Activated T-cell treated with anti-CD3 and anti-CD28 coated beads for 4 hours (primary cell): ENCODE measurements at regions not wholly inside any gene's neighbourhood (a gene's known extent, or its start where the extent isn't known, plus 50 kb on each side); places are given as distances from the start of the nearest gene placed in this dataset.
"Not testable (repeated sequence)": the region's sequence is repeated elsewhere in the genome, so short reads cannot be mapped to it uniquely, and the experiment has no call there.

ENCODE experiments used
- DNase-seq: peaks from one replicate; pipeline ENCODE4 v3.0.0-alpha.2; 2020

DNA sequence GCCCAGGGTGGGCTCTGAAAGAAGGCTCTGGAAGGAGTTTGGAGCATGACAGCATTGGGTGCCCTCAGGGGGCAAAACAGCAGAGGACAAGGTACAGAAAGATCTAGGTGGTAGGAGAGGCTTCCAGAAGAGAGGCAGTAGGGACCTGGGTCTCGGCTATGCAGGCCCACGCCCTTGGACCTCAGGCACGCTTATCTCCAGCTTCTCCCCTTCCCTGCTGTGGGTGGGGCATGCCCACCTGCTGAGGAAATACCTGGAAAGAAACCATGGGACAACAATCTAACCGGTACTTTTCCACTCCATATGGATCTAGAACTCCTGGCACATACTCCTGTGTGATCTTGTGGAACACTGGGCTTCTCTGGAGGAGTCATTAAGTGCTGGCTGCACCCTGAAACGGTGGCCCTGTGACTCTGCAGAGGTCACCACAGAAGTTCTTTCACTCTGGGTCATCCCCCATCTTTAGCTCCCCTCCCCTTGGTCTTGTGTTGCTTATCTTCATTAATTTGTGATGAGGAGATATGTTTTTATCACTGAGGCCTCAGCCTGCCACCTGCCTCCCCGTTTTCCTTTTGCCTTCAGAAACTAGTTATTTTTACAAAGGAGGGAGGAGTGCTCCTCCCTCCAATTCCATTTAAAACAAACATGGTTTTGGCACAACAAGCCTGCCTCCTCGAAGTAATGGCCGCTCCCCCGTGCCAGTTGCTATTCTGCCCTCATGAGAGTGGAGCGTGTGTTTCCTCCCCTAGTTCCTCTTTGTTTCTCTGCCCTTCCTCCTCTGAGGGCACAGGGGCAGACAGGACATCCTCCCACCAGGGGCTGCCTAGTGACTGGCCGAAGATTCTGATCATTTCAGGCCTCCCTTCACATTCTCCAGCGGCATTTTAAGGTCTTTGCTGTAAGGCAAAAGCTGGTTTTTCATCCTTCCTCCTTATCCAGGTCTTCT, 78.0 kb upstream of the ATP5PO start:
- DNase-seq, result no peak

DNA sequence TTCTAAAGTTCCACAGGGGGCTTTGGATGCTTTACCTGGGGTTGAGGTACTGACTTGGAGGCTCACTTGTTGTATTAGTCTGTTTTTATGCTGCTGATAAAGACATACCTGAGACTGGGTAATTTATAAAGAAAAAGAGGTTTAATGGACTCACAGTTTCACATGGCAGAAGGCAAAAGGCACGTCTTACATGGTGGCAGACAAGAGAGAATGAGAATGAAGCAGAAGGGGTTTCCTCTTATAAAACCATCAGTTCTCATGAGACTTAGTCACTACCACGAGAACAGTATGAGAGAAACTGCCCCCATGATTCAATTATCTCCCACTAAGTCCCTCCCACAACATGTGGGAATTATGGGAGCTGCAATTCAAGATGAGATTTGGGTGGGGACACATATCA, 76.8 kb upstream of the ATP5PO start:
- not testable (repeated sequence) for DNase-seq

DNA sequence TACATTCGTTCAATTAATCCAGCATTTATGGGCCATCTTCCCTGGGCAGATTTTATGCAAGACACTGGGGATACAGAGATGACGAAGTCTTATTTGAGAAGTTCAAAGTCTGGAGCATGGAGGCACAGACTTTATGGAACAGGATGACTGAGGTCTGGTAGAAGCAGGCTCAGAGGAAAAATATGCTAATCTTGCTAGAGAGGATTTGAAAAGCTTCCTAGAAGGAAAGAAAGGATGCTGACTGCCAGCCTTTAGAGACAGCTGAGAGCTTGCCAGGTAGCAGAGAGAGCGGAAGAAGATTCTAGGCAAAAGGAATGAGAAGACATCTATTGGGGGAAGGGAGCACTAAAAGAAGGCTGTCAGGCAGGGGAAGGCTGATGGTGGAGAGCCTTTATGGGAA, 75.5 kb upstream of the ATP5PO start:
- DNase-seq, result no peak

DNA sequence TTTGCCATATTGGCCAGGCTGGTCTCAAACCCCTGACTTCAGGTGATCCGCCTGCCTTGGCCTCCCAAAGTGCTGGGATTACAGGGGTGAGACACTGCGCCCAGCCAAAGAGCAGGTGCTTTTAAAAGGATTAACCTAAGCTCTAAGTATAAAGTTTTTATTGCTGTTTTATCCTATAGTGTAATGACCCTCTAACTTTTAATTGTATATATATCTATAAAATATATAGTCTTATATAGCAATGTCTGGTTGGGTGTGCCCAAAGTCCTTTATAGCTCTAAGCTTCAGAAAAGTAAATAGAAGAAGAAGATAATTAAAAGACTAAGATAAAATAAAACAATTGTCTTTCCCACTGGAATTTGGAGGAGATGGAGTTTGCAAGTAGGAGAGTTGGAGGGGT, 73.8 kb upstream of the ATP5PO start:
- DNase-seq, result no peak

DNA sequence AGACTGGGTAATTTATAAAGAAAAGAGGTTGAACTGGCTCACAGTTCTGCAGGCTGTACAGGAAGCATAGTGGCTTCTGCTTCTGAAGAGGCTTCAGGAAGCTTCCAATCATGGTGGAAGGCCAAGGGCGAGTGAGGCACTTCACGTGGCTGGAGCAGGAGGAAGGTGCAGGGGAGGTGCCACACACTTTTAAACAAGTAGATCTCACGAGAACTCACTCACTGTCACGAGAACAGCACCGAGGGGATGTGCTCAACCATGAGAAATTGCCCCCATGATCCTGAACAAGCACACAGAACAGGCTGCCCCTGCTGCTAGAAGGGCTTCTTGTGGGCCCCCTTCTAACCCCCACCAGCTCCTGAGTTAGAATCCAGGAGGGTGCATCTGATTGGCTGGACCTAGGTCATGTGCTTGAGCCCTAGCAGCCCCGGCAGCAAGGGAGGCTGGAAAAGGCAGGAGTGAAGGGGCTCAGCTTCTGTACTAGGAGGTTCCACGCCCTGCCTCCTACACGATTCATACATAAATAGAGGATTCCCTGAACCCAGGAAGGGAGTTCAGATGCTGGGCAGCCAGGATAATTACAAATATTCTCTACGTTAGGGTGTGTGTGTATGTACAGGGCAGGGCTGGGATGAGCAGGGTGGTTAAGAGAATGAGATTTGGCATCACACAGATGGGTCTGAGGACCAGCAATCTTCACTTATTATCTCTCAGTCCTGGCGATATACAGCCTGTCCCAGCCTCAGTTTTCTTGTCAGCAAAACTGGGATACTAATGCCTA, 72.8 kb upstream of the ATP5PO start:
- no peak for DNase-seq

DNA sequence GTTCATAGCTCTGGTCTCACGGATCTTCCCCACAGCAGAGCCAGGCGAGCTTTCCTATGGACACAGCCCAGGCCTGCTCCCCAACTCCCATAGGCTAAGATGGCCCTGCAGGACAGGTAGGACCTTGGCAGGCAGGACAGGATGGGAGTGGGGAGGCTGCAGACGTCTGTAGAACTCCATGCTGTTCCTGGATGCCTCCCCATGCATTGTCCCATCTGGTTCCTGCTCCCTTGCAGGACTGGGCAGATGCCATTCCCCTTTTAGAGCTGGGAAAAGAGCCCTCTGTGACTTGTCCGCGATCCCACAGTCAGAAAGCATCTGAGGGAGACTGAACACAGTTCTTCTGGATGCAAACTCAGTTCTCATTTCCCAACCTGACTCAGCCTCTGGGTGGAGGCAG, 71.9 kb upstream of the ATP5PO start:
- DNase-seq, result no peak

DNA sequence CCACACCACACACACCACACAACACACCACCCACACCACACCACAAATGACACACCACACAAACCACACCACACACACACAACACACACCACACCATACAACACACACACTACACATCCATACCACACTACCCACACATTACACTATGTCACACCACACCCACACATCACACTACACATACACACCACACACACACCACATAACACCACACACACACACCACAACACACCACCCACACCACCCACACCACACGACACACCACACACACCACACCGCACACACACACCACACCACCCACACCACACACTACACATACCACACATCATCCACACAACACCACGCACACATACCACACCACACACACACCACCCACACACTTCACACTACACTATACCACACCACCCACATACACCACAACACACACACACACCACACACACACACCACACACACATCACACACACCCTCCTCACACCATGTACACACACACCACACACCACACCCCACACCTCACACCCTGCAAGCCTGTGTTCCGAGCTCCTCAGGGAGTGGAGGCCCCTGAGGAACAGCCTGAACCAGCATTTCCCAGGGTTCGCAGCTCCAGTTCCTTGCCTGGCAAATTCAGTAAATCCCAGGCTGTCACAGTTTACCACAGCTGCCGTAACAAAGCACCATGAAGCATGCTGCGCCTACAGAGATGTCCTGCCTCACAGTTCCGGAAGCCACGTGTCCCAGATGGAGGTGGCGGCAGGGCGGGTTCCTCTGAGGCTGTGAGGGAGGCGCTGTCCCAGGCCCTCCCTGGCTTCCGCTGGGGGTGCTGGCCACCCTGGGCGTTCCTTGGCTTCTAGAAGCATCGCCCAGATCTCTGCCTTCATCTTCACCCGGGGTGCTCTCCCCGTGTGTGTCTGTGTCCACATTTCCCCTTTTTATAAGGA, 69.8 kb upstream of the ATP5PO start:
- no peak for DNase-seq

DNA sequence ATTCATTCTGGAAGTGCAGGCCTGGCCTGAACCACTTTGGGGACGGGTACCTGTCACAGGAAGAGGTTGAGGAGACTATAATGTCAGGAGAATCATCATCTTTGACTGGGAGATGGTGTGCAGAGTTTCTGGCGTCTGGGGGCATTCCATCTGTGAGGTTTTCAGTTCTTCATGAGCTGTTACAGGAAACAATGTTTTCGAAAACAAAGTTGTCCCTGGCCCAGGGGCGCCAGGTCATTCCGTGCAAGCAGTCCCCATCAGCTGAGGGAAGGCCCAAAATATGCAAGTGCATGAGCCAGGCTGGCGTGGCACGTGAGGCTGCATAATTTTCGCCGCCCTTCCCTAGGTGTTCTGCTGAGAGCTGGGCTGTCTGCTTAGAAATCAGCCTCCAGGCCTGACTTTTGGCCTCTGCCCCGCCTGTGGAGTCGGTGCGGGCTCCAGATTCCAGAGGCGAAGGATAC, 68.4 kb upstream of the ATP5PO start:
- no peak for DNase-seq

DNA sequence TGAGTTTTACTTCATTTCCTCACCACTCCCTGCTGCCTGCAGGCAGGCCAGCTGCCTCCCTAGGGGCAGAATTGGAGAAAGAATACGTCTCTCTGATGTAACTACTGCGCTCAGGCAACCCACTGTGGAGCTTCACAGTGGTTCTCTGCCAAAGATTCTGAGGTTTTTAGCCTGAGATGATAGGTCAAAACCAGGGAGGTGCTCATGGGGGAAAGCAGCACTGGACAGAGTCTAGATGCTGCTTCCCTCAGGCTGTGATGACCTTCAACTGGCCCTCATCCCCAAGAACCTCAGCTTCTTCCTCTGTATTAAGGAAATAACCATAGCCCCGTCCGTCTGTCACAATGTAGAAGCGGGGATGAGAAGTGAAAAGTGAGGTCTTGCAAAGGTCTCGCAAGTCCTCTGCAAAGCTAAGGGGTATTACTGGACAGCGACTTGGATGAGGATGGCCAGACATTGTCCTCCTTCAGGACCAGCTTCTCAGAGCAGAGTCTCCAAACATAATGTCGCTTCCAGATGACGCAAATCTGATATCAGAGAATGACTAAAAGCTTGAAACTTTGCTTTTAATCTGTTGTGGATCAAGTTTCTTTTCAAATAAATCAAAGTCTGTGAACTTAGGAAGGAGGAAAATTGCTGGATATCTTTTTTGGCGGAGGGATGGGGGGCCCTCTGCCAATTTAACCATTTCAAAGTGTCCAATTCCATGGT, 65.9 kb upstream of the ATP5PO start:
- DNase-seq, result no peak

DNA sequence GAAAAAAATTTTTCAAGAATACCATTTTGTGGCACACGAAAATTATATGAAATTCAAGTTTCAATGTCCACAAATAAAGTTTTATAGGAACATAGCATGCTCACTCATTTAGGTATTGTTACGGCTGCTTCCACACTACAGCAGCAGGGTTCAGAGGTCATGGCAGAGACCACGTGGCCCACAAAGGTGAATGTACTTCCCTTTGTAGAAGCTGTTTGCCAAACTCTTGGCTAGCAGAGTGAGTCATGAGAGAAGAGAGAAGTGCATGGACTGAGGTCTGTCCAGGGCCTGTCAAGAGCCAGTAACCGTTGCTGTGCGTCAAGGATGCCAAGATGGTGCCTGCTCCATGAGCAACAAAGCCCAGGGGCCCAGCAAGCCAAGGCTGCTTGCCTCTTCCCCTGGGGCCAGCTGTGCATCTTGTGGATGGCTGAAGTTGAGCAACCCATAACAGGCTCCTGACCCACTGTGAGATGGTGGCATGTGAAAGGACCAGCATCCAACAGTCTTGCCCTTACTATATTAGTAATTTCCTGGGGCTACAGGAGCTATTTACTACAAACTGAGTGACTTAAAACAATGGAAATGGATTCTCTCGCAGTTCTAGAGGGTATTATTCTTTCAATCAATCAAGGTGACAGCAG, 64.8 kb upstream of the ATP5PO start:
- DNase-seq, result no peak

DNA sequence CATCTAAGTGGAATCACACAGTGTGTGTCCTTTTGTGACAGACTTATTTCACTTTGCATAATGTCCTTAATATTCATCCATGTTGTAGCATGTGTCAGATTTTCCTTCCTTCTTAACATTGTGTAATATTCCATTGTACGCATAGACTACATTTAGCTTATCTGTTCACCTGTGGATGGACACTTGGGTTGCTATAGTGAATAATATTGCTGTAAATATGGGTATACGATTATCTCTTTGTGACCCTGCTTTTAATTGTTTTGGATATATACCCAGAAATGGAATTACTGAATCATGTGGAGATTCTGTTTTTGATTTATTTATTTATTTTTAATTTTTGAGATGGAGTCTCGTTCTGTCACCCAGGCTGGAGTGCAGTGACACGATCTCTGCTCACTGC, 63.0 kb upstream of the ATP5PO start:
- DNase-seq, result no peak

DNA sequence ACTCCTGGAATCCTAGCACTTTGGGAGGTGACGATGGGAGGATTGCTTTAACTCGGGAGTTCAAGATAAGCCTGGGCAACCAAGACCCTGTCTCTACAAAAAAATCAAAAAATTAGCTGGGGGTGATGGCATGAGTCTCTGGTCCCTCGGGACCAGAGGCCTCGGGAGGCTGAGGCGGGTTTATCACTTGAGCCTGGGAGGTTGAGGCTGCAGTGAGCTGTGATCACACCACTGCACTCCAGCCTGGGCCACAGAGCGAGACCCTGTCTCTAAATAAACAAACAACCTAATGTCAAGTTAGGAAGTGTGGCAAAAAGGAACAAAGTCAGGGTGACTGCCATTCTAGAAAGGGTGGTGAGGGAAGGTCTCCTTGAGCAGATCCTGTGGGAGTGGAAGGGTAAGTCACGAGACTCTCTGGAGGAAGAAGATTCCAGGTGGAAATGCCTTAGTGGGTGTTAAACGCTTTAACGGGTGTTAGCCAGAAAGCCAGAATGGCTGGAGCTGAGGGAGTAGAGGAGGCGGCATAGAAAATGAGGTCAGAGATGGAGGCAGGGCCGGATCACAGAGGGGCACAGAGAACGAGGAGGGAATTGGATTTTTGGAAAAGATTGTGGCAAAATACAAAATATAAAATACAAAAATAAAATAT, 62.2 kb upstream of the ATP5PO start:
- DNase-seq, result no peak

DNA sequence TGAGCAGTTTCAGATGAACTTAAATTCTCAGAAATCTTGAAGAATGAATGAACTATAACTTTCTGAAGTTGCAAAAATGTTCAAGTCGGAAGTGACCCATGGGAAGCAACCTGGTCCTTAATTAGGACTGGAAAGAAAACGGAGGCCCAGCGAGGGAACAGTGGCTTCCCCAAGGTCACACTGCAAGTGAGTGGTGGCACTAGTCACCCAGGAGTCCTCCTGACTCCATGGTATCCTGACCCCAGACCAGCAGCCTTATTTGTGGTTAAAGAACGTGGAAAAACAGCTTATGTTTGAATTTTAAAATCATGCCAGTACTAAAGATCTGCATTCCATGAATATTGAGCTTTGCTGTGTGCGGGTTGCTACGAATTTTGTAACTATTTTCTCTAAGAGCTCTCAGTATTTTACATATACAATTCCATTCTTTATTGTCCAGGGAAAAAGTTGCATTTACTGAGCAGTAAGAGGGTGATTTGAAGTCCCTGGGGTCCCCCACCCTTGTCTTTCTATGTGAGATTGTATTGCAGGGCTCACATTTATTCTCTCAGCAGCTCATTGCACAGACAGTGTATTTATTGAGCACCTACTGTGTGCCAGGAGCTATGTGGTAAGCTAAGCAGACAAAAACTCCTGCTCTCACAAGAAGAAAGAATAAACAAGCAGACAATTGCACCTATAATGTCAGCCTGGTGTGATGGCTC, 61.6 kb upstream of the ATP5PO start:
- no peak for DNase-seq

DNA sequence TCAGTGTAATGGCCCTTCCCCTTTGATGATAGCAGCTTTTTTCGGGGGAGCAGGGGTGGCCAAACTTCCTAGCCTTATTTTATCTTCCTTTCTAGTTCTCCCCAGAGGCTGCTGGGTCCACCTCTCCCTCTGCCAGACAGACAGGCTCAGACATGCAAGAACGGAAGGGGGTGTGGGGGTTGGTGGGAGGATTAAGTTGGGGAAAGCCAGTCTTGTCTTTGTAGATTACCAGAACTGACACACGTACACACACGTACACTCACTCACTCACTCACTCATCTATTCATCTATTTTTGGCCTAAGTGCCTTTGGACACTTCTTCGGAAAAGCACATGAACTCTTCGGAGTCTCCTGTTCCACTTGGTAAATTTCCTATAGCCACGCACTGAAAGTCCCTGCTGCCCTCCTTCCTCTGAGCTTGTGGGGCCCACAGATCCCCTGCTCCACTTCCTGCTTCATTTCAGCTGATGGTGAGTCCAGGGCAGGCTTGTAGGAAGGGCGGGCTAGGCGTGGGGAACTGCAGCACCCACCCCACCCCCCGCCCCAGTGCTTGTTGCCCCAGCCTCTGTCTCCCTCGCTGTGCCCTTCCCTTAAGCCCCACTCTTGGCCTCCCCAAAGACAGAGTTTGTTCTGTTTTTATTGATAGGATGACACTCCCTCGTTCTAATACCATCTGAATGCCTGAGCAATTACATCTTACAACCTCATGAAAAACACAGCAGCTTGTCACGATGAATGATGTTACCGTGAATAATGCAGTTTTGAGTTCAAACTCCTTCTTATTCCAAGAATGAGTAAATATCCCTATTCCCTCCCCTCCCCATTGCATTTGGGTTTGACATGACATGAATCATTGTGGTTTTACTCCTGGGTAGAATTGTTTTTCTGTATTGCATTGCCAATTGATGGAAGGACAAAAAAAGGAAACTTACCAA, 60.7 kb upstream of the ATP5PO start:
- DNase-seq, result peak; percentile 48

DNA sequence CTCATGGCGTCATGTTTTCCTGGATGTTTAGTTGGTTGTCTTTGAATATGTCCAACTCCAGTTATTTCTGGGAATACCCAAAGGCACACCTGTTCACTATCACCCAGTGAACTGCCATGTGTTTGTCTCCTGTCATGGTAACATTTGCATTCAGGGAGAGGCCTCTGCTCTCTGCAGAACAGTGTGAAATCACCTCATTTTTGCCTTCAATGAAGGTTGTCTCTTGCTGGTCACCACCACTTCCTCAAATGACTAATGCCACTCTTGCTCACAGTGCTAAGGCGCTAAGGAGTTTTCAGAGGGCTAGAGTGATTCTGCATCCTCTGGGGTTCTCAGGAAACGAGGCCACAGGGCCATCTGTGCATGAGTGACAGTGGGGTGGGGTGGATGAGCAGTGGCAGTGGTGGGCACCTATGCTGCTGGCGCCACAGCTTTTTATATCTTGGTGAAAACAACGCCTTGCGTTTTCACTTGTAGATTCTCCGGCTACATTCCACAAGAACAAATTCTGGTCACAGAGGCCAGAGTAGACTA, 60.0 kb upstream of the ATP5PO start:
- DNase-seq, result peak; percentile 32

DNA sequence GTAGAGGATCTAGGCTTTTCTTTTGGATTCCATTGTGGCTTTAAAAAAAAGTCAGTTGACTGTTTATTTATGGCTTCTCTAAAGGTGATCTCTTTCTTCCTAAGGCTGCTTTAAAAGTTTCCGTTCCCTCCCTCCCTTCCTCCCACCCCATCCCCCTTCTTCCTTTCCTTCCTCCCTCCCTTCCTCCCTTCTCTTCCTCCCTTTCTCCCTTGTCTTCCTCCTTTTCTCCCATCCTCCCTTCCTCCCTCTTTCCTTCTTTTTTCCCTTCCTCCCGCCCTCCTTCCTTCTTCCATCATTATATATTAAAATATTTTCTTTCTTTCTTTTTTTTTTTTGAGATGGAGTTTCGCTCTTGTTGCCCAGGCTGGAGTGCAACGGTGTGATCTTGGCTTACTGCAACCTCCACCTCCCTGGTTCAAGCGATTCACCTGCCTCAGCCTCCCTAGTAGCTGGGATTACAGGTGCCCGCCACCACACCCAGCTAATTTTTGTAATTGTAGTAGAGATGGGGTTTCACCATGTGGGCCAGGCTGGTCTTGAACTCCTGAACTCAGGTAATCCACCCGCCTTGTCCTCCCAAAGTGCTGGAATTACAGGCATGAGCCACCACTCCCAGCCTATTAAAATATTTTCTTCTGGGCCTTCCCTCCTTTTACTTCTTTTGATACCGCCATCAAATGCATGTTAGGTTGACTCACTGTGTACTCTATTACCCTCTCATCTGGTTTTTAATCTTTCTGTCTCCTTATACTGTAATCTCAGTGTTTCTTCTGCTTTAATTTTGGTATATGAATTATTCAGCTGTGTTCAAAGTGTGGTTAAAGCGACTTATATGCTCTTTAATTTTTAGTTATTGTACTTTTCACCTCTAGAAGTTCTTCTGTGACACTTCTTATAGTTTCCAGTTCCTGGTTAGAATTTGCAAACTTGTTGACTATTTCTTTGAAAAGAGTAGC, 59.2 kb upstream of the ATP5PO start:
- DNase-seq, result no peak

DNA sequence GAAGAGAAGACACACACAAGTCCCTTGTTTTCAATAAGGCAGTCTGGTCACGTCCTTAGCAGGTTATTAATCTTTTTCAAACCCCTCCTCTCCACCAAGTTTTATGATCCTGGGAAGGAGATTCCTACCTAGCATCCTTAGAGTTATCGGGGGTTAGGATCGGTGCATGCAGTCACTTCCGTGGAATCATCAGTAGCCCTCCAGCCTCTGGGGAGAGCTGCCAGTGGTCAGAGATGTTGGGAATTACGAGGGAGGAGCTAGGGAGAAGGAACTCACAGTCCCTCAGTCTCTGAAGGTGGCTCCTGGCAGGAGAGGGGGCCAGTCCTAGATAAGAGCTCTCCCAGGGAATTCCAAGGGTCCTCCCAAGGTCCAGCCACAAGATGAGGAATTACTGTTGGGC, 57.7 kb upstream of the ATP5PO start:
- no peak for DNase-seq

DNA sequence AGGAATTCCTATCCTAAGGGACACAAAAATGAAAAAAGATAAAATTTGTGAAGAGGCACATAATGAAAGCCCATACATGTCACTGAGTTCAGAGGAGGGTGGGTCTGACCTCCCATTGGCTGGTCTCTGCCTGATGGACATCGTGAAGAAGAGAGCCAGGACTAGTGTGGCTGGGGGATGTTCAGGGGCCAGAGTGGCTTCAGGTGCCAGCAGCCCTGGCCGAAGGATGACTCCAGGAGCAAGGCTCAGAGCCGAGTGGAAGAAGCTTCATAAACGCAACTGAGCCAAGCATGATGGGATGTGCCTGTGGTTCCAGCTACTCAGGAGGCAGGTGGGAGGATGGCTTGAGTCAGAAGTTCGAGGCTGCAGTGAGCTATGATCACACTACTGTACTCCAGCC, 56.9 kb upstream of the ATP5PO start:
- no peak for DNase-seq
